ENCODE measurements at regions not wholly inside any gene's neighbourhood (a gene's known extent, or its start where the extent isn't known, plus 50 kb on each side); places are given as distances from the start of the nearest gene placed in this dataset.

DNA sequence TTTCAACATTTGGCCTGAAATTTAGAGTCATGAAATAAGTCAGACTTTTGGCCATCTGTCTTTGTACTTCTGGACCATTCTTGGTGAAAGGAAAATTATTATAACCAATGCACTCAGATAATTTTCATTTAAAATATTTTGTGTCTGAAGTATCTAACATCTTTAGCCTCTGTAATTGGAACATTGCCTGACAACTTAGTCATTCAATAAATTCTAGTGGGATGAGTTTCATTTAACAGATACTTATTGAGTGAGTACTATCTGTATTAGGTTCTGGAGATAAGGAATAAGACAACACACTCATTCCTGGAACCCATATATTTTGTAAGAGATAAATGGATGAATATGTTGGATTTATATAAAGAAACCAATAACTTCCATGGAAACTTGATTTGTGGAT, 536.0 kb downstream of the BCKDHB start:
- DNase-seq (ENCODE audit: low read depth), result peak; percentile 3

DNA sequence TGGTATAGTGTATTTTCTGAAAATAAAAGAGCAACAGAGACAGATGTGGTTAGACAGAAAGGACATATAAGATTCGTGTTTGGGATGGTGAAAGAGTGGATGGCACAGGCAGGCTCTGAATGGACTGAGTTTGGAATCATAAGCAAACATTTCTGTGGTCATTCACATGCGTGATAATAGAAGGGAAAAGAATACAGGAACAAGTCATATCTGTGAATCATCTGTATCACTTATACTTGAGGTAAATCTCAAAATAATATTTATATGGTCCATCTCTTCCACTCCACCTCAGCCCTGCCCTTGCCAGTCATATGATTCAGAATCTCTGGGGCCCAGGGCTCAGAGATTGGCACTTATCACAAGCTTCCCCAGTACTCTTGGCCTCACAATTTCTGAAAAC, 535.1 kb downstream of the BCKDHB start:
- no peak for DNase-seq (ENCODE audit: low read depth)

DNA sequence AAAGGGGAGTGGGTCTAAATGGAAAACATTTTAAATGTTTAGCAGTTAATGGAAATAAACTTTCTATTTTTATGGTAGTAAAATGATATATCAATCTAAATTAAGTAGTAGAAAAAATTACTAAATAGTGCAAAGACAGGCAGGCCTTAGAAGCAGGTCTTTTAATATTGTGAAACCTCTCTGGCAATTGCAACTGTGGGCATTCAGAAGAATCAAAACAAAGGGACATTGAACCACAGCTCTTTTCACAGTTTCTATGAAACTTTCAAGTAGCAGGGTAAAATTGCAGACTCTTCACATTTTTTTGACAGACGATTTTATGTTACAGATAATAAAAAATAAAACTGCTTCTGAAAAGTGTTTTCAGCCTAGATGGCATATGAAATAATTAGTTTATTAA, 533.7 kb downstream of the BCKDHB start:
- DNase-seq (ENCODE audit: low read depth), result no peak

DNA sequence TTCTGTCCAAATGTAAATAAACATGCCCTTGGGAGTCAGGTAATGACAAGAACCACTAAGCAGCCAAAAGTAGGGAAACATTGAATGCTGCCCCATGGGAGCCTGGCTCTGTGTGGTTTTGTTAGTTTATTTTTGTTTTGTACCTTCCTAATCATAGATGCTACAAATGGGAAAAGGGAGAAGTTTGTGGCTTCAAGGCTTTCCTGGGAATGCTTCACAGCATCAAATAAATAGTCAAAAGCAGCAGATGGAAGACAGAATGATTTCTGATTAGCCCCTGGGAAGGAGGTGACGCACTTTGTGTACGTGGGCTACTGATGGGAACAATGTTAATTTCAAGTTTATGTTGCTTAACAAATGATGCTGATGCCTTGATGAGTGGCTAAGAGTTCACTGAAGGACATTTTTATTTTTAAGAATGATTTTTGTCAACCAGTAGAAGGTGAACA, 532.7 kb downstream of the BCKDHB start:
- no peak for DNase-seq (ENCODE audit: low read depth)

DNA sequence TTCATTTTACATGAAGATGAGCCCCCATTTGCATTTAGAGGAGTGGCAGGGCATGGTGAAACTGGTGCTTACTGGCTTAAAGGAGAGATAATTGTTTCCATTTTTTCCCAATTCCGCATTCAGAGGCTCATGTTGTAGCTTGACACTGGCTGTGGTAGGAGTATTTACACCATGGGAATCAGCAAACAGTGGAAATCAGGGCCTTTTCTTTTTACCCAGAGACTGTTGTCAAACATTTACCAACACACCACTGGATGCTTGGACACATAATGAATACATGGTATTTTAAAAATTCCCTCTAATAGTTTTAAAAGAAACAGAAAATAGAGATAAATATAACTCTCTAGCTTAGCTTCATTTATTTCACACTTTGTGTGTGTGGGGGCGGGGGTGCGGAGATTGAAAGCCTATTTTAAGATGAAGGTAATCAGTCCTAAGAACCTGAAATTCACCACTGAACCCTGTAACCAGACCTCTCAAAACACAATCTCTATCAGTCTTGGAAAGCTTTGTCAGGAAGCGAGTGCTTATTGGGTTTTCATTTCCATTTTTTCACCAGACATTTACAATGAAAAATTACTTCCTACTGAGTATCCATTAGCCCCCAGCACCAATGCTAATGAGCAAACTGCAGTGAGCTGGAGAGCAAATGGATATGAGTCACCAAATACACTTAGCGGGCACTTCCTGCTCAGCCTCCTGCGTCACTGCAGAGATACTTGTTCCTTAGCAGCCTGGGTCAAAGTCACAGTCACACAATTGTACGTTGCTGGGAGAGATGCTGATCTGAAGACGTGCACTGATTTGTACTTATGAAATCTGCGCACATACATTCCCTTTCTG, 532.0 kb downstream of the BCKDHB start:
- peak; percentile 91 for DNase-seq (ENCODE audit: low read depth)

DNA sequence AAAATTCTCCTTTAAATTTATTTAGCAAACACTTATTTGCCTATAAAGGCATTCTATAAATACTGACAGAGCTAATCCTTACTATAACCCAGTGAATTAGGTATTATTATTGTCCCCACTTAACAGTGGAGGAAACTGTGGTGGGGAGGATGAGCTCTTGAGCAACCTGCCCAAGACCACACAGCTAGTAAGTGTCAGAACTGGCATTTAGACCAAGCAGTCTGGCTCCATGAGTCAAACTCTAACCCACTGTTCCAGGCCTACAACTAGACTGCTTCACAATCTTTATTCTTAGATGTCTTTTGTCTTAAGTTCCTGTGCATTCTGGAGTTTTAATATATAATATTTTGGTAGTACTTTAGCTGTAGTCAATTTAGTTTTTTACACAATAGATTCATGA, 530.8 kb downstream of the BCKDHB start:
- DNase-seq (ENCODE audit: low read depth), result peak; percentile 44

DNA sequence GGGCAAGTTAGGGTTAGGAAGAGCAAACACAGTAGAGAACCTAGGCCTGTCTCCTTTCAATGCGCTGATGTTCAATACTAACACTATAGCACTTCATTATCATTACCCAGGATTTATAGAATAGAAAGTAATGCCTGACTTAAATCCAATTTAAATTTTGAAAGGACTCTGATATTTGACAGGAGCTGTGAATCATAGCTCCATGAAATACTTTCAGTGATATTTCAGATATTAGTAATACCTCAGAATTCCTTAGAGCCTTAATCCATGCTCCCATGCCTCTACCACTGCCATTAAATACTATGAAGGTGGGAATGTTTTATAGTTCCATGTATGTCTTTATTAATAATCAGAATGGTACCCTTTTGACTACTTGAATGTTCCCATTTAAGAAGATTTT, 530.2 kb downstream of the BCKDHB start:
- DNase-seq (ENCODE audit: low read depth), result no peak

- no peak for DNase-seq (ENCODE audit: low read depth)
Measured at GRCh38 chr6:80633412-80633811, 526.9 kb downstream of the BCKDHB start.

DNA sequence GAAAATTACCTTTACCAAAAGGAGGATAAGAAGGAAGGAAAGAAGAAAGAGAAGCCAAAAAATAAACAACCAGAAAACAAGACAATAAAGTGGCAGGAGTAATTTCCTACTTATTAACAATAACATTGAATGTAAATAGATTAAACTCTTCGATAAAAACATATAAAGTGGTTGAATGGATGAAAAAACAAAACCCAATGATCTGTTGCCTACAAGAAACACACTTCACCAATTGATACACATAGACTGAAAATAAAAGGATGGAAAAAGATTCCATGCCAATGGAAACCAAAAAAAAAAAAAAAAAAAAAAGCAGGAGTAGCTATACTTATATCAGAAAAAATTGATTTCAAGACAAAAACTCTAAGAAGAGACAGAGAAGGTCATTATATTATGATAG, 518.9 kb downstream of the BCKDHB start:
- DNase-seq (ENCODE audit: low read depth), result no peak

GRCh38 chr6:80623066-80623815, 516.8 kb downstream of the BCKDHB start:
- DNase-seq (ENCODE audit: low read depth), result no peak

DNA sequence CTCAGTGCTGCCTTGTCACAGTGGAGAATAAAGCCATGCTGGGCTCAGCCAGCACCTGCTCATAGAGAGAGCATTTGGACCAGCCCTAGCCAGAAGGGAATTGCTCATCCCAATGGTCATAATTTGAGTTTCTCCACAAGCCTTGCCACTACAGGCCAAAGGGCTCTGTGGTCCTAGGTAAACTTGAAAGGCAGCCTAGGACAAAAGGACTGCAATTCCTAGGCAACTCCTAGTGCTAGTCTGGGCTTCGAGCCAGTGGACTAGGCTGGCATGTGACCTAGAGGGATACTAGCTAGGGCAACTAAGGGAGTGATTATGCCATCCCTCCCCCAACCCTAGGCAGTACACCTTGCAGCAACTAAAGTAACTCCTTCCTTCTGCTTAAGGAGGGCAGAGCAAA, 516.2 kb downstream of the BCKDHB start:
- DNase-seq (ENCODE audit: low read depth), result peak; percentile 28

DNA sequence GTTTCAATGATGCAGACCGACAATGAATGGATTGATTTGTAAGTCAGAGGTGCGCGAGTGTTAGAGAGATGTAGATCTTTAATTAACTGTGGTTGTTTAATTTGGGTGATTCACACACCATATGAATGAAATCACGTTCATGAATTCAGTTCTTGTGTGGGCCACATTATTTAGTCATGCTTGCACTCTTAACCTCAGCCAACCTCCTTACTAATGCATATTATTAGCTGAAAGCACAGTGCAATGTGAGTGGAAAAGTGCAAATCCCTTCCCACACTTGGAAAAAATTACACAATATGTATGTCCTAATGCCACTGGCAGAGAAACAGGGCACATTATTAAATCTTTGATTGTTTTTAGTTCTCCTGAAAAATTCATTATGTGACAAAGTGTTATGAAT, 512.5 kb downstream of the BCKDHB start:
- no peak for DNase-seq (ENCODE audit: low read depth)

DNA sequence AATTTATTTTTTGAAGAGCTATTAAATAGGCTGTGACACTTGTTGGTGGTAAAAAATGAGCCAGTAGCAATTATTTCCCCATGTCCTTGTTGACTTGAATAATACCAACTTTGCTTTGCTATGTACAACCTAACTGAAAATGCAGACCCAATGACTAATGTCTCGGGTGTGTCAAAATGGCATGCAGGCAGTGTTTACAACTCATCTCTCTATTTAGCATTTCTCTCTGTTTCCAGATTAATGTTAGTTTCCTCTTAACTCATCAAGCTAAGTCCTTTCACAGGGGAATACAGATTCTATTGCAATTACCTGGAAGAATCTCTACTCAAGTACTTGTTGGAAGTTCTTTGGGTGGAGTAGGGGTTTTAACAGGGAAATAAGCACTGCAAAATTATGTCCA, 504.4 kb downstream of the BCKDHB start:
- peak; percentile 58 for DNase-seq (ENCODE audit: low read depth)

GRCh38 chr6:80608881-80609280, 502.4 kb downstream of the BCKDHB start:
- peak; percentile 13 for DNase-seq (ENCODE audit: low read depth)

GRCh38 chr6:80607811-80608391, 501.4 kb downstream of the BCKDHB start:
- peak; percentile 84 for DNase-seq (ENCODE audit: low read depth)

GRCh38 chr6:80605165-80605989, 498.9 kb downstream of the BCKDHB start:
- peak; percentile 71 for DNase-seq (ENCODE audit: low read depth)

- DNase-seq (ENCODE audit: low read depth), result no peak
Measured at GRCh38 chr6:80603679-80604078, 497.2 kb downstream of the BCKDHB start.

- no peak for DNase-seq (ENCODE audit: low read depth)
Measured at GRCh38 chr6:80594461-80594860, 488.0 kb downstream of the BCKDHB start.

GRCh38 chr6:80592436-80592835, 486.0 kb downstream of the BCKDHB start:
- DNase-seq (ENCODE audit: low read depth), result no peak

DNA sequence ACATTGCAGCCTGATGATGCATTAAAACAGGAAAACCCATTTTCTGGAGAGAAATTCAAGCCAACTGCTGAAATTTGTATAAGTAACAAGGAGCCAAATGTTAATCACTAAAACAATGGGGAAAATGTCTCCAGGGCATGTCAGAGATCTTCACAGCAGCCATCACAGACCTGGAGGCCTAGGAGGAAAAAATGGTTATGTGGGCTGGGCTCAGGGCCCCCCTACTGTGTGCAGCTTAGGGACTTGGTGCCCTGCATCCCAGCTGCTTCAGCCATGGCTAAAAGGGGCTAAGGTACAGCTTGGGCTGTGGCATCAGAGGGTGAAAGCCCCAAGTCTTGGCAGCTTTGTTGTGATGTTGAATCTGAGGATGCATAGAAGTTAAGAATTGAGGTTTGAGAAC, 479.8 kb downstream of the BCKDHB start:
- no peak for DNase-seq (ENCODE audit: low read depth)

GRCh38 chr6:80579391-80580023, 473.0 kb downstream of the BCKDHB start:
- no peak for DNase-seq (ENCODE audit: low read depth)
